Globus pallidus (tissue), 1 donor: ENCODE measurements at regions not wholly inside any gene's neighbourhood (a gene's known extent, or its start where the extent isn't known, plus 50 kb on each side); places are given as distances from the start of the nearest gene placed in this dataset.
"Not testable (repeated sequence)": the region's sequence is repeated elsewhere in the genome, so short reads cannot be mapped to it uniquely, and the experiment has no call there.

Experiments
- DNase-seq: peaks from one replicate; pipeline ENCODE4 v3.0.0-alpha.2; 2015; ENCODE audit warnings: low spot score

GRCh38 chr6:9103876-9104521, 668.7 kb upstream of the SLC35B3 start:
- no peak for DNase-seq

GRCh38 chr6:9101920-9102319, 666.6 kb upstream of the SLC35B3 start:
- no peak for DNase-seq

DNA sequence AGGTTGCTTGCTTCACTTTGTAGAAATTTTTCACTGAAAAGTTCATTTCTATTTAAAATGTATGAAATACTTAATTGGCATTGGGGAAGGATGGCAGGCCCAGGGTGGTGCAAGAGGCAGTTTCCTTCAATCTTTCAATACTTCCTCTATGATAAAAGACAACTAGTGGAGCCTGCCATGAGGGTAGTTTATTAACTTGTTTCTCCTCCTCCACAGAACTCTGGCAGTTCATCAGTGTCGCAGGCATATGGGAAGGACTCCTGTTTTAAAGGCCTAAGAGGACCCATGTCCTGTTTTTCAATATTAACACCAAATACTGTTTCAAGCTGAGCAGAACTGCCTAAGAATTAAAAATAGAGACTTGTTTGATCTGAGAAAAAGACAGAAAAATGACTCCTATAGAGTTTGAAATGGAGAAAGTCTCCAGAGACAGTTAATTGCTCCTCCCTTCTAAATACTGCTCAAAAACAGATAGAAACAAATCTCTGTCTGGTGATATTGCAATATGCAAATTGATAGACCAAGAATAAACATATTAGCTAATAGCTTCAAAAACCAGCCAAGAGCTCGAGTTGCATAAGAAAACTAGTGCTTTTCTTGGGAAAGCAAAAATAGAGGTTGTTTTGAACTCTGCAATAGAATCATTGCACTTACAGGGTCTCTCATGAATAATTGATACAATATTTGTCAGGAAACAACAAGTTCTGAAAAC, 665.7 kb upstream of the SLC35B3 start:
- no peak for DNase-seq

DNA sequence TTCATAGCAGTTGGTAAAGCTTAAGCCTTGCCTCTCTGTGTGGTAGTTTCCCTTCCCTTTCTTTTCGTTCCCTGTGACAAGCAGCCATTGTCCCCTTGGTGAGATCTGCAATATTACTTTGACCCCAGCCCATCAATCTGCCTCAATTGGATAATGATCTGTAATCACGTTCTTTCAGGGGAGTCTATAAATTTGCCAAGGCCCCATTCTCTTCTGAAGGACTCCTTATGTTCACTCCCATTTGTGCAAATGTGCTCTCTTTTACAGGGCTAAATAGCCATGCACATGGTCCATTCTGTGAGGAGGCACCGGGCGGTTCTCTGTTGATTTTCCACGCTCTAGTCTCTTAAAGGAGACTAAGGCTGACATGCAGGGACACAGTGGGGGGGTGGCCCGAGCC, 660.4 kb upstream of the SLC35B3 start:
- DNase-seq, result no peak

DNA sequence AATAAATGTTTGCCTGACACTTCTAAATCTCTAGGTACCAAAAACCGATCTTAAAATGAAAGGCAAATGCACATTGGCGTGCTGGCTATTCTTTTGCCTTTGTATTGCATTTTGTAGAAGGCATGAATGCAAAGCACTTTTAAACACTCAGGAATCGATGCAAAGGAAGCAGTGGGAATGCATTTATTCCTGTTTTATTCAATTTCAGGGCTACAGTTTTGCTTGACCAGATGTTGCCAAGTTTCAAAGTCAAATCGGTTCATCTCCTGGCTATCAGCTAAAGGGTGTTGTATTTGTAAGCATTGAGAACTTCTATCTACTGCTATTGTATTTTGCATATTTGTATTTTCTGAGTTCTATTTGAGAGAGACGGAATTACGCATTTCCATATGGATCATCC, 659.8 kb upstream of the SLC35B3 start:
- no peak for DNase-seq

- no peak for DNase-seq
These were observed 654.4 kb upstream of the SLC35B3 start for GRCh38 chr6:9089724-9090123.

DNA sequence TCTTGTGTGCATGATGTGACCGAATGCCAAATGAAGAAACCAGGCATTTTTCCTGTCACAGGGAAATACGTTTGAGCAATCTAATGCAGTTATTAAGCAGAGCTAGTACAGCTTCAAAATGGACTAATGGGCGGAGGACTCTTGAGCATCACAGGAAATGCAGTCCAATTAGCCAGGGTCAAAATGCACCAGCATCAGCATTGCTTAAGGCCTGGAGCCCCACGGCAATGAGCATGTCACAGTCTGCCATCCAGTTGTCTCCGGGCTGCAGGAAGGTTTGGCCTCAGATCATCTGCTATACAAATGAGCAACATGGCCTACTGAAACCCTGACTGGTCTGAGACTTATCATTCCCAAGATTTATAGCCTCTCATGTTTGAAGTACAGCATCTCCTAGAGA, 652.1 kb upstream of the SLC35B3 start:
- no peak for DNase-seq

- no peak for DNase-seq
These were observed 651.0 kb upstream of the SLC35B3 start for GRCh38 chr6:9086331-9086730.

DNA sequence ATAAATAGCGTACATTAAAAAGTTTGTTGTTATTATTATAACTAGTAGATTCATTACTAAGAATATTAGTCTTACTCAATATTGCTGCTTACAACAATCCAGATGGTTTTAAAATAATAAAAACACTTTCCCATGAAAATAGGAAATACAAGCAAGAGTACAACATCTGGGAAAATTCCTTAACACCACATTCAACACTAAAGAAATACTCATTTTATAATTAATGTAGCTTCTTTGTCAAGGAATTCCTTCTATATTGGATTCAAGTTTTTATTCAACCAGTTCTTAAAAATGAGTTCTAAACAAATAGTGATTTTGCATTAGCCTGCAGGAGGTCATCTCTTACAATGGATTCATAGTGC, 650.3 kb upstream of the SLC35B3 start:
- DNase-seq, result no peak

- DNase-seq, result no peak
These were observed 649.8 kb upstream of the SLC35B3 start for GRCh38 chr6:9085054-9085708.

GRCh38 chr6:9083108-9083507, 647.8 kb upstream of the SLC35B3 start:
- no peak for DNase-seq

GRCh38 chr6:9066726-9067125, 631.4 kb upstream of the SLC35B3 start:
- no peak for DNase-seq

DNA sequence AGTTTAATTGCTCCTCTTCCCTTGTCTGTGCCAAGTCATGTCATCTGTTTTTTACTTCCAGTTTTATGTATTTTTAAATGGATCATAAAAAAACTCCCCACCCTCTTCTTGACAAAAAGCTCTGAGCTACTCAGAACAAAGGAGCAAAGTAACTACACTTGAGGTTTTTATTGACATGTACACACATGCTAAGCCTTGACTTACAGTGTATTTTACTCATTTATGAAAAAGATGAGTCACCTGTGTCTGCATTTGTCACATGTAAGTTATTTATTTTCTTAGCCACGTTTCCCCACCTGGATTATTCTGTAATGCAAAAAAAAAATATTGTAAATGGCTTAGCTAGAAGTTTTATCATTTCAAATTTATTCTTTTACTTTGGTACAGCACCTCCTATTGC, 628.8 kb upstream of the SLC35B3 start:
- DNase-seq, result no peak

GRCh38 chr6:9062596-9062995, 627.3 kb upstream of the SLC35B3 start:
- DNase-seq, result no peak

DNA sequence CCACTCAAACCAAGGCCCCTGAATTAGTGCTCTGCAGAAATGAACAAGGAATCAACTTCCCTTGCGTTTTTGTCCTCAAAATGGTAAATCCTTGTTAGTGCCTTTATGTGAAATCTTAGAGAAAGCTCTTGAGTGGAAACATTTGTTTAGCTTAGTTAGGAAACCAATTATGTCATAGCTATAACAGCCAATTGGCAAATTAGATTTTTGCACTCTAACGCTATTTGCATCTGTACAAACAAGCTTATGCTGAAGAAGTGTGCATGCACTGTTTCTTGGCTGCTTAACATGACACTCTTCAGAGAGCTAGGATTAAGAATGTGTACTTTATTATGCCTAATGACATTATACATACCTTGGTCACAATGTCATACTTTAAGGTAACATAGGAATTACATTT, 622.6 kb upstream of the SLC35B3 start:
- no peak for DNase-seq

DNA sequence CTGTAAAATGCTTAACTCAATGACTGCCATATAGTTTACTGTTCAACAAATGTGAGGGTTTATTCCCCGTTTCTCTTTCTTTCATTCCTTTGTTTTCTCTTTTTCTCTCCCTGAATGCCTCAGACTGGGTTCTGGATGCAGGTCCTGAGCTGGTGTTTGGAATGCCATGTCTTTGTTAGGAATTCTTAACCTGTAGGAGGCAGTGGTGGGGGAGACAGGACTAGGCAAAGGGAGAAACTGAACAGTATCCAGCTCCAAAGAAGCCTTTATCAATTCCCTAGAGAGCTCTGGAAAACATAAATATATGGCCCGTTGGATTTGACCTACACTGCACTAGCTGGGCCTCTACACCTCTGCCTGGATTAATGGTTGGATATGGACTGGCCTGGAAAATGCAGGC, 621.2 kb upstream of the SLC35B3 start:
- DNase-seq, result no peak

- no peak for DNase-seq
These were observed 609.1 kb upstream of the SLC35B3 start for GRCh38 chr6:9044426-9044825.

- no peak for DNase-seq
These were observed 605.4 kb upstream of the SLC35B3 start for GRCh38 chr6:9040718-9041117.

GRCh38 chr6:9039258-9039657, 603.9 kb upstream of the SLC35B3 start:
- no peak for DNase-seq

DNA sequence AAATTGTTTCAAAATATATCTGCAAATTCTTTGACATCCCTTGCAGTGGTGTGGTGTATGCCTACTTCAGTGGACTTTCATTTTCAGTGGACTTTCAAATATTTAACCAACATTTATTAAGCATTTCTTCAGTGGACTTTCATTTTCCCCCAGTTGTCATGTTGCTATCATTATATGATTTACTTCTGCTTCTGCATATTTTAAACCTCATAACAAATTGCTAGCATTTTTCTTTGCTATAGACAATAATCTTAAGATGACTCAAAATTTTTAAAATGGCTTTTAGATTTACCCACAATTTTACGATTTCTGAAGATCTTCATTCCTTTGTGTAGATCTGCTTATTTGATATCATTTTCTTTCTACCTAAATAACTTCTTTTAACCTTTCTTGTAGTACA, 592.7 kb upstream of the SLC35B3 start:
- DNase-seq, result no peak

DNA sequence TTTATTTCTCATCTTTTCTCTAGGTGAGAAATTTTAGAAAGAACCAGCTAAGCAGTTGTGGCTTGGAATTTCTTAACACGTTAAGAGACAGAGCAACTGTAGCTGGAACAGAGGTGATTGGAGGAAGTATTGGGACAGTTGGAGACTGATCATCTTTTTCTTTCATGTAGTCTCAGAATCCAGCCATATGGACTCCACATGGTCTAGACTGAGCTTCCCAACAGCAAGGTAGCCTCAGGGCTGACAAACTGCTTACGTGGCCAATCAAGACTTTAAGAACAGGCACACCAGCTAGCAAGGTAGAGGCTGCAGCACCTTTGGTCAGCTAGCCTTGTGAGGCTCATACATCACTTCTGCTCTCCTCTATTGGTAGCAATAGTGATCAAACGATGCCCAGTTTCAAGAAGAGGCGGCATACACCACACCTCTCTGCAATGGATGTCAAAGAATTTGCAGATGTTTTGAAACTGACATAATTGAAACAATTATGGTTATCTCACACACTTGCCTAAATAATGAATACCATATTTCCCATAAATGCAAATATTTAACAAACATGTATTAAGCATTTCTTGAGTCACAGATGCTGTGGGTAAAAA, 590.5 kb upstream of the SLC35B3 start:
- DNase-seq, result no peak

GRCh38 chr6:9025228-9025627, 589.9 kb upstream of the SLC35B3 start:
- no peak for DNase-seq

GRCh38 chr6:9024246-9024645, 588.9 kb upstream of the SLC35B3 start:
- not testable (repeated sequence) for DNase-seq
